ENCODE measurements at regions not wholly inside any gene's neighbourhood (a gene's known extent, or its start where the extent isn't known, plus 50 kb on each side); places are given as distances from the start of the nearest gene placed in this dataset.
"Not testable (repeated sequence)": the region's sequence is repeated elsewhere in the genome, so short reads cannot be mapped to it uniquely, and the experiment has no call there.

- no peak for DNase-seq
Measured at GRCh38 chr13:44746690-44747089, 170.6 kb upstream of the TSC22D1 start.

GRCh38 chr13:44744880-44745633 lies 168.9 kb upstream of the TSC22D1 start:
- DNase-seq, result no peak

- no peak for DNase-seq
Measured at GRCh38 chr13:44739539-44739938, 163.4 kb upstream of the TSC22D1 start.

- no peak for DNase-seq
Measured at GRCh38 chr13:44739120-44739519, 163.0 kb upstream of the TSC22D1 start.

GRCh38 chr13:44738463-44738862 lies 162.3 kb upstream of the TSC22D1 start:
- no peak for DNase-seq

- DNase-seq, result no peak
Measured at GRCh38 chr13:44735806-44736205, 159.7 kb upstream of the TSC22D1 start.

- DNase-seq, result no peak
Measured at GRCh38 chr13:44734201-44734707, 158.1 kb upstream of the TSC22D1 start.

GRCh38 chr13:44732503-44733098 lies 156.5 kb upstream of the TSC22D1 start:
- no peak for DNase-seq

- no peak for DNase-seq
Measured at GRCh38 chr13:44730851-44731250, 154.7 kb upstream of the TSC22D1 start.

GRCh38 chr13:44730099-44730498 lies 154.0 kb upstream of the TSC22D1 start:
- DNase-seq, result no peak

- DNase-seq, result not testable (repeated sequence)
Measured at GRCh38 chr13:44727591-44727990, 151.5 kb upstream of the TSC22D1 start.

GRCh38 chr13:44726778-44727177 lies 150.6 kb upstream of the TSC22D1 start:
- DNase-seq, result no peak

- DNase-seq, result no peak
Measured at GRCh38 chr13:44726214-44726613, 150.1 kb upstream of the TSC22D1 start.

- no peak for DNase-seq
Measured at GRCh38 chr13:44719857-44720671, 143.9 kb upstream of the TSC22D1 start.

GRCh38 chr13:44718467-44718866 lies 142.3 kb upstream of the TSC22D1 start:
- no peak for DNase-seq

GRCh38 chr13:44715287-44716230 lies 139.4 kb upstream of the TSC22D1 start:
- no peak for DNase-seq

- DNase-seq, result no peak
Measured at GRCh38 chr13:44713788-44714469, 137.8 kb upstream of the TSC22D1 start.

- no peak for DNase-seq
Measured at GRCh38 chr13:44711706-44712105, 135.6 kb upstream of the TSC22D1 start.

- no peak for DNase-seq
Measured at GRCh38 chr13:44710576-44710975, 134.4 kb upstream of the TSC22D1 start.

- DNase-seq, result not testable (repeated sequence)
Measured at GRCh38 chr13:44704811-44705210, 128.7 kb upstream of the TSC22D1 start.

- DNase-seq, result no peak
Measured at GRCh38 chr13:44703371-44703770, 127.2 kb upstream of the TSC22D1 start.

- DNase-seq, result no peak
Measured at GRCh38 chr13:44698066-44698465, 121.9 kb upstream of the TSC22D1 start.

Measured in DMS153 (cell line).